Hepatocyte (in vitro differentiated cells): ENCODE measurements at regions not wholly inside any gene's neighbourhood (a gene's known extent, or its start where the extent isn't known, plus 50 kb on each side); places are given as distances from the start of the nearest gene placed in this dataset.

Experiments used
- CTCF ChIP-seq: fragments of 200-600 bp; sonication (generic); IDR thresholded peaks from 2 replicates; pipeline ENCODE4 v1.5.1; 2016; ENCODE audit warnings: antibody characterized with exemption, mild to moderate bottlenecking; ENCODE audit not compliant: poor library complexity
- EZH2 ChIP-seq: fragments of 200-600 bp; sonication (generic); IDR thresholded peaks from 2 replicates; pipeline ENCODE4 v1.6.1; 2016; ENCODE audit warnings: antibody characterized with exemption, mild to moderate bottlenecking, borderline replicate concordance
- EZH2phosphoT487 ChIP-seq: fragments of 200-600 bp; sonication (generic); IDR thresholded peaks from one replicate; pipeline ENCODE4 v1.6.1; 2018; ENCODE audit warnings: antibody characterized with exemption, mild to moderate bottlenecking, low read depth, moderate library complexity; ENCODE audit not compliant: unreplicated experiment, severe bottlenecking

DNA sequence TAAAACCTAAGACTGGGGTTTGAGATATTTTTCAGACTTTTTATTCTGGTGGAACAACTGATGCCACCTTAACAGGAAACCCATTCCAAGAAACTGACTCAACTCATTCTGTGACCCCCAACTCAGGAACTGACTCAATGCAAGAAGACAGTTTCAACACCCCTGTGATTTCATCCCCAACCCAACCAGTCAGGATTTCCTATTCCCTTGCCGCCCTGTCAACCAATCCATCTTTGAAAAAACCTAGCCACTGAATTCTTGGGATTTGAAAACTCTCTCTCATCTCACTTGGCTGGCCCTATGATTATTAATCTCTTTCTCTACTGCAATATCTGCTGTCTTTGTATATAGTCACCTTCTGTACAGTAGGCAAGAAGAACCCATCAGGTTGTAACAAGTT is 1211.9 kb upstream of the ATXN8OS start:
- TF ChIP-seq CTCF (no peak), EZH2phosphoT487 (no peak), EZH2 (no peak)
